Transverse colon (tissue), 4 donors: ENCODE measurements at regions not wholly inside any gene's neighbourhood (a gene's known extent, or its start where the extent isn't known, plus 50 kb on each side); places are given as distances from the start of the nearest gene placed in this dataset.

Experiments used
- EP300 ChIP-seq: sonication (generic); formaldehyde crosslinking; IDR thresholded peaks from one replicate; pipeline ENCODE4 v1.6.1; 2017; ENCODE audit warnings: antibody characterized with exemption, low read depth
- POLR2A ChIP-seq: fragments of 450-650 bp; IDR thresholded peaks from one replicate; pipeline ENCODE4 v1.6.1; 2016; ENCODE audit warnings: antibody characterized with exemption, mild to moderate bottlenecking, moderate library complexity
- POLR2AphosphoS5 ChIP-seq, 3 donors: sonication (generic); formaldehyde crosslinking; IDR thresholded peaks; one replicate each; pipeline ENCODE4 v1.6.1; 2016; ENCODE audit warnings: antibody characterized with exemption in 3 of 3
- TF ChIP-seq, protein P1 (sequence below), 5 experiments: fragments of 200-600 bp in 3 of 5; fragments of 450-650 bp in 2 of 5; sonication (generic) in 3 of 5; IDR thresholded peaks; 1 replicate in 2 of 5; 2 replicates in 3 of 5; pipeline ENCODE4 v1.5.1; 2016 to 2017; ENCODE audit warnings: antibody characterized with exemption in 5 of 5, inconsistent platforms in 3 of 5, mild to moderate bottlenecking in 2 of 5, moderate library complexity in 1 of 5

DNA sequence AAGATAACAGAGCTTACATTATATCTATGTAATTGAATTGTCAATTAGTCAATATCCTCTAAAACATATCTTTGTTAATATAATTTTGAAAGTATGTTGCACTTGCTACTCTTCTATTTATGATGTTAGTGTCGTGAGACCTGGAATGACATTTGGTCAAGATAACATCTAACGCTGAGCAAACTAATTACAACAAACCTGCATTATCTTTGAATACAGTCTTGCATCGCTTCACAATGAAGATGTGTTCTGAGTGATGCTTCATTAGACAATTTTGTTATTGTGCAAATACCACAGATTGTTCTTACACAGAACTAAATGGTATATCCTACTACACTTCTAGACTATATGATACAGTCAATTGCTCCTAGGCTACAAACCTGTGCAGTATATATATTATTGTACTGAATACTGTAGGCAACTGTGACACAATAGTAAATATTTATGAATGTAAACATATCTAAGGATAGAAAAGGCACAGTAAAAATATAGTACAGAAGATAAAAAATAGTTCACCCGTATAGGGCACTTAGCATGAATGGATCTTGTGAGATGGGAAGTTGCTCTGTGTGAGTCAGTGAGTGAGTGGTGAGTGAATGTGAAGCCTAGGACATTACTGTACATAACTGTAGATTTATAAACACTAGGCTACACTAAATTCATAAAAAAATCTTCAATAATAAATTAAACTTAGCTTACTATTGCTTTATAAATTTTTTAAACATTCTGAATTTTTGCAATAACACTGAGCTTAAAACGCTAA is 1773.8 kb downstream of the PCDH9 start:
- TF ChIP-seq POLR2A (no peak), POLR2AphosphoS5 (IDR thresholded peaks at IDR 0.05) (no peak), EP300 (no peak)
- TF ChIP-seq, protein P1, sequence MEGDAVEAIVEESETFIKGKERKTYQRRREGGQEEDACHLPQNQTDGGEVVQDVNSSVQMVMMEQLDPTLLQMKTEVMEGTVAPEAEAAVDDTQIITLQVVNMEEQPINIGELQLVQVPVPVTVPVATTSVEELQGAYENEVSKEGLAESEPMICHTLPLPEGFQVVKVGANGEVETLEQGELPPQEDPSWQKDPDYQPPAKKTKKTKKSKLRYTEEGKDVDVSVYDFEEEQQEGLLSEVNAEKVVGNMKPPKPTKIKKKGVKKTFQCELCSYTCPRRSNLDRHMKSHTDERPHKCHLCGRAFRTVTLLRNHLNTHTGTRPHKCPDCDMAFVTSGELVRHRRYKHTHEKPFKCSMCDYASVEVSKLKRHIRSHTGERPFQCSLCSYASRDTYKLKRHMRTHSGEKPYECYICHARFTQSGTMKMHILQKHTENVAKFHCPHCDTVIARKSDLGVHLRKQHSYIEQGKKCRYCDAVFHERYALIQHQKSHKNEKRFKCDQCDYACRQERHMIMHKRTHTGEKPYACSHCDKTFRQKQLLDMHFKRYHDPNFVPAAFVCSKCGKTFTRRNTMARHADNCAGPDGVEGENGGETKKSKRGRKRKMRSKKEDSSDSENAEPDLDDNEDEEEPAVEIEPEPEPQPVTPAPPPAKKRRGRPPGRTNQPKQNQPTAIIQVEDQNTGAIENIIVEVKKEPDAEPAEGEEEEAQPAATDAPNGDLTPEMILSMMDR (IDR thresholded peaks at IDR 0.05) = no peak
